IPS DF 4.7 (cell line): ENCODE measurements at regions not wholly inside any gene's neighbourhood (a gene's known extent, or its start where the extent isn't known, plus 50 kb on each side); places are given as distances from the start of the nearest gene placed in this dataset.
"Not testable (repeated sequence)": the region's sequence is repeated elsewhere in the genome, so short reads cannot be mapped to it uniquely, and the experiment has no call there.

Experiments
- DNase-seq: peaks from one replicate; pipeline ENCODE4 v3.0.0-alpha.2; 2013; ENCODE audit warnings: low spot score; ENCODE audit errors: extremely low read depth

DNA sequence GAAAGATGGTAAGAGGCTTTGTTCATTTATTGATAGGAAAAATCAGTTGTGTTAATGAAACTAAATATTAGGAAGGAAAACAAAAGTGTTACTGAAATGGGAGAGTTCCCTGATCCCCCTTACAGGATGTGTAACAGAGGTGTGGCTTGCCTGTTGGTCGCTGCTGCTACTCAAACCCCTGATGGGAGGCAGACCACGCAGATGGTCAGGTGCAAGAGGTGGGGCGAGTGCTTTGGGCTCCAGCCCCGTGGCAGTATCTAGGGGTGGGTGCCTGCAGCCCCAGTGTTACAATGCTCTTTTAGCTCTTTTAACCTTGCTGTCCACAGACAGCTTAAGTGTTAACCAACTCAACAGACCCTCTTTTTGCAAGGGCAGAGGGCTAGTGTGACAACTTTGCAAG is 319.6 kb upstream of the DCN start:
- no peak for DNase-seq

DNA sequence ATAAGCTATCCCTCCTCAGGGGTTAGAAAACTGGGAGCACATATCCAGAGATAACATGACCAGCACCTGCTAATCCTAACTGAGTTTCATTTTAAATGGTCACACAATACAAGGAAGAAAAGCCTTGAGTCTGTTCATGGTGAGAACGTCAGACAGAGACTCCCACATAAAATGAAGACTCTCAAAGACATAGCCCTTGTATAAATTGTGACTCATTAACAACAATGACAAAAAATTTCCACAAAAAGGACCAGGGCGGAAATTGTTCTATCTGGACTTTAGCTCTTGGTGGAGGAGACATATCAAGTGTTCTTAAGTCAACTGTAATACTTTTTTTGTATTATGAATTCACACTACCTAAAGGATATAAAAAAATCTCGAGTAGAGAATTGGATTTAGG is 313.7 kb upstream of the DCN start:
- no peak for DNase-seq

DNA sequence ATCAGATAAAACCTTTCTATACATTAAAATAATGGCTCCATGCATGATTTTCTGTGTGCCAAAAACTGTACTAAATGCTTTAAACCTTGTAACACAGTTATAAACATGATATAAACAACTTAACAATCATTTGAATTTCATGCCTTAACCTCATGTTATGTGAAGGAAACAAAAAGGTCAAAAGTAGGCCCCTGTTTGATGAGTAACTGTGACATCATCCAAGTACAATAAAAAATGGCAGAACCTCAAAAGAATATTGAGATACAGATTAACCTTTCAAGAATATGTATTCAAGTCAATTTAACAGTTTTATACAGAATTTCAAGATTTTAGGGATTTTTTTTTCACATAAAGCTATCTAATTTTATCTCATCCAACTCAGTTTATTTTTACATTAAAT is 310.7 kb upstream of the DCN start:
- DNase-seq, result no peak

DNA sequence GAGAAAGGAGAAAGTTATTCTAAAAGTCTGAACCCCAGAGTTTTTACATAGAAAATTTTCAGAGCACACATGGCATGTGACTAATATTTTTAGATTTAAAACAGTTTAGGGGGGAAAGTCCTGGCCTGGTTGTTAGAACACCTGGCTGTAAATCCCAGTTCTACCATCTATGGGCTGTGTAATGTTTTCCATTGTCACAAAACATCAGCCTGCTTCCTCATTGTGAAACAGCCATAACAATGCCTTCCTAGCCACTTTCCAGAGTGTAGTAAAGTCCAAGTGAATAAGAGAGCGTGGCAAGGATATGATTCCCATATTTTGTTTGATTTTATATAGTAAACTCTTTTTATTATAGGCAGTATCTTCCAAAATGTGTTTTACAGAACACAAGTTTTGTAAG is 310.0 kb upstream of the DCN start:
- no peak for DNase-seq

DNA sequence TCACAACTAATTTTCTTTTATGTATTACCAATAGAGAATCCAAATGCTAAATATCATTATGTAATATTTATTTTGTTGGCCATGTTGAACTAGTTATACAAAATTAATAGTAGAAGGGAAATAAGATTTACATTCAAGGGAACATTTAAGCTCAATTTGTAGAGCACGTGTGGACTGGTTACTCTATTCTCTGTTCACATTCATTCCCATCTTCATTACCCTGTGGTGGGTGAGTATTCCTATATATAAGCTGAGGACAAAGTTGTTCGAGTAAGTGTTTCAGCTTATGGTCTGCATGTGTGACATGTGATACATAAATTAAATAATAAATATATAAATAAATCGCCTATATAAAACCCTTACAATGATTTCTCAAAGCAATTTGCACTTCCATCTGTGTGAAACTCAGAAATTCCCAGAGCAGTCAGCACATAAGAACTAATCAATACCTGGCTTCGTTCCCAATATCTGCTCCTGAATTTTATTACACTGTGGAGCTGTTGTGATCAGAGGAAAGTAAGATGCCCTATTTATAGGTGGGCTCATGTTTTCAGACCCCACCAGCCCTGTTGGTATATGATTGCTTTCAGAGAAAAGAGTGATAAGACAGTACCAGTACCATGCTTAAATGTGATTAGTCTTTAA is 308.2 kb upstream of the DCN start:
- no peak for DNase-seq

DNA sequence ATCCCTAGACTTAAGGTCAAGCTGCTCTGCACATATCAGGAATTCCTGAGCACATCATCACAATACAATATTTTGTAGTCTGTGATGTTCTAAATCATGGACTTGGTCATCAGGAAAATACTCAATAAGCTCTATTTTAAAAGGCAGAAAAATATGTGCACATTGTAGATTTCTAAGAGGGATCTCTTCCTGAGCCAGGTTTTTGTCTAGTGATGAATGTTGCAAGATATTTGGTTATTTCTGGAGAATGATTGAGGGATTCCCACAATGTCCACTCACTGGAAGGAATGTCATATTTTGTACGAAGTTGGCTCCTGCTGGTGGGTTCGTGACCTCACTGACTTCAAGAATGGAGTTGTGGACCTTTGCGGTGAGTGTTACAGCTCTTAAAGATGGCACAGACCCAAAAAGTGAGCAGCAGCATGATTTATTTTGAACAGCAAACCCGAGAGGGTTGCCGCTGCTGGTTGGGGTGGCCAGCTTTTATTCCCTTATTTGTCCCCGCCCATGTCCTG is 300.9 kb upstream of the DCN start:
- DNase-seq, result no peak

DNA sequence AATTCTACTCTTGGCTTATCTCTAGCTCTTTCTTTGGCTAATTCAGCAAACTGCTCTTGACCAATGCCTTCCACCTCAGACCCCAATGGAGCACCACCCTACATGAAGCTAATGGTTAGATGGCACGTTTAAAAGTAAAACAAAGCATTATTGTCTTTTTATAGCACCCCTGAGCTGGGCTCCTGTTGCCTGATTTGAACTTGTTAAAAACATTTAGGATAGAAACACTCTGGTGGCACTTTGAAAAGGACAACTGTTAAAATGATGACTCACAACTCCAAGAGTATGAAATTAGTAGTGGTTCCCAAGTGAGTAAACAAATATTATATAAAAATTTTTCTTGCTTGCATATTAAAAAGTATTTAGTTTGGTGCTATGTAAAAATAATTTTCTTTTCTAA is 299.6 kb upstream of the DCN start:
- no peak for DNase-seq

DNA sequence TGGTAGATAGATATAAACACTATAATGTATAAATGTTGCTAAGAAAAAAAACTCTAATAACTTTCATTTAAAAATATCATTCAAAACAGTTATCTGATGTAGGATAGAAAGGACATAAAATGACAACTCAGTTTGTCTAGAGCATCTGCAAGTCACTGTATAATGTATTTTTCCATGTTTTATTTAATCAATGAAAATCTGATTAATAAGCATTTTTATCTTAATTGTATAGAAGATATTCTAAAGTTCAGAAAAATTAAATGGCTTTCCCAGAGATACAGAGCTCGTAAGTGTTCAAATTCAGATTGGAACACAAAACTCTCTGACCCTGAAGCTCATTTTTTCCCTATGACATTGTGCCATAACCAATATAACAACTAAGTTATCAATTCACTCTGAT is 295.9 kb upstream of the DCN start:
- no peak for DNase-seq

DNA sequence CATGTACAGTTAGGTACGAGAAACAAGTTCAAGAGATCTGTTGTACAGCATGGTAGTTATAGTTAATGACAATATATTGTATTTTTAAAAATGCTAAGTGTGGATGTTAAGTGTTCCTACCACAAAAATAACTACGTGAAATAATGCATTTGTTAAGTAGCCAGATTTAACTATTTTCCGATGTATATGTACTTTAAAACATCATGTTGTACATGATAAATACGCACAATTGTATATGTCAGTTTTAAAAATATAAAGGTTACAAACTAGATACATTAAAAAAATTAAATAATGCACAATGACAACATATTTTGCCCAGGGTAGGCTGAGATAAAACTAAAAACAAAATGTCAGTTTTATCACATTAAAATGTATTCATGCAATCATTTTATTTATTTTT is 285.1 kb upstream of the DCN start:
- no peak for DNase-seq

DNA sequence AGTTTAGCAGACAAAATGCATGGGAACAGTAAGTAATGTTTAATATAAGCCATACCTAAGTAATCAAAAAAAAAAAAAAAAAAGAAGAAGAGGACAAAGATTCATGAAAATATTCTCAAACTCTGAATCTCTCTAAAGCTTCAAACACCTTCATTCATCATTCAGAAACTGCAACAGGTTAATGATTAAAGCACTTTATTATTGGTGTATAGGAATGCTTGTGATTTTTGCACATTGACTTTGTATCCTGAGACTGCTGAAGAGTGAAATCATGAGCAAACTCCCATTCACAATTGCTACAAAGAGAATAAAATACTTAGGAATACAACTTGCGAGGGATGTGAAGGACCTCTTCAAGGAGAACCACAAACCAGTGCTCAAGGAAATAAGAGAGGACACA is 278.4 kb upstream of the DCN start:
- DNase-seq, result no peak

DNA sequence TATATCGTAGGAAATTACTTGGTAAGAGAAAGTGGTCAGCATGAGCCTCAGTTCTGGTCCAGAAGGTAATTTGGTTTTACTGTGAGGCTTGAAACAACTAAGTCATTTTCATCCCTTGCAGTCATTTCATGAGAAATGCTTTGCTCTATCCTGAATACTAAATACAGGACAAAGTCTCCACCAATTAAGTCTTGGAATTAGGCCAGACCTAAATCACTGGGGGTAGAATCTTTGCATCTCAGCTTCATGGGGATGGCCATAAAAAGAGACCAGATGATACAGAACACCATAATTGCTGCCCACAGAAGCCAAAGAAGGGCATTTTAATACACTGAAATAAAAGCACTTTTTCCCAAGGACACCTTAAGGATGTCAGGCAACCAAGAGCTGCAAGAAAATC is 277.9 kb upstream of the DCN start:
- no peak for DNase-seq

DNA sequence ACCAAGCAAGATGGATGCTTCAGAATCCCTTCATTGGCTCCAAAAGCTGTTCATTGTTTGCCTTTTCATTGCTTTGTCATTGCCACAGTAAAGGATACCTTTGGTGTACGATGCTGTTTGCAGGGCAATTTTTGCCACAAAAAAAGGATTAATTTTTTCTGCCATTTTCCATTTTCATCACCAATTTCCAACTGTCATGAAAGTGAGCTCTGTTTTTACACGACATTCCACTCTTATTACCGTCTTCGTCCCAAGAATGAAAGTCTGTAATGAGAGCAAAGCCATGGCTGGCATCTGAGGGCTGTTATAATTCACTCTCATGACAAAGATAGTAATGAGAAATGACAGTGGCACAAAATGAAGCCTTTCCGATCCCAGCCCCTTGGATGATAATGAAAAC is 272.7 kb upstream of the DCN start:
- no peak for DNase-seq

DNA sequence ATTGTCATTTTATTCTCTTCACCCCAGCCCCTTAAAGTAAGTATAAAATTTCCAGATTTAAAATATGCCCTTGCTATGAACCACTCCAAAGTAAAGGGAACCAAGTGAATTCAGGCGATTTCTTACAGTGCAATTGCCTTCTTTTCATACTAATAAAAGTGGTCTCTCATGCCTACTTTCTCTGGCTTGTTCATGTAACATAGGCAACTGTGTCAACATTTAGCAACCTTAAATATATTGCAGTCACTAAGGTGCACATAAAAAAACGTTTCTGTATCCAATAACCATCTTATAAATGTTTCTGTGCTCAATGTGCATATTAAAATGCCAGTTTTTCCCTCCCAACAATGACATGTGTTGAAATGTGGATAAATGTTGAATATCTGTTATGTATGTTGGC is 271.6 kb upstream of the DCN start:
- no peak for DNase-seq

DNA sequence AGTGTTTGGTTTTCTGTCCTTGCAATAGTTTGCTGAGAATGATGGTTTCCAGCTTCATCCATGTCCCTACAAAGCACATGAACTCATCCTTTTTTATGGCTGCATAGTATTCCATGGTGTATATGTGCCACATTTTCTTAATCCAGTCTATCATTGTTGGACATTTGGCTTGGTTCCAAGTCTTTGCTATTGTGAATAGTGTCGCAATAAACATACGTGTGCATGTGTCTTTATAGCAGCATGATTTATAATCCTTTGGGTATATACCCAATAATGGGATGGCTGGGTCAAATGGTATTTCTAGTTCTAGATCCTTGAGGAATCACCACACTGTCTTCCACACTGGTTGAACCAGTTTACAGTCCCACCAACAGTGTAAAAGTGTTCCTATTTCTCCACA is 269.8 kb upstream of the DCN start:
- not testable (repeated sequence) for DNase-seq

DNA sequence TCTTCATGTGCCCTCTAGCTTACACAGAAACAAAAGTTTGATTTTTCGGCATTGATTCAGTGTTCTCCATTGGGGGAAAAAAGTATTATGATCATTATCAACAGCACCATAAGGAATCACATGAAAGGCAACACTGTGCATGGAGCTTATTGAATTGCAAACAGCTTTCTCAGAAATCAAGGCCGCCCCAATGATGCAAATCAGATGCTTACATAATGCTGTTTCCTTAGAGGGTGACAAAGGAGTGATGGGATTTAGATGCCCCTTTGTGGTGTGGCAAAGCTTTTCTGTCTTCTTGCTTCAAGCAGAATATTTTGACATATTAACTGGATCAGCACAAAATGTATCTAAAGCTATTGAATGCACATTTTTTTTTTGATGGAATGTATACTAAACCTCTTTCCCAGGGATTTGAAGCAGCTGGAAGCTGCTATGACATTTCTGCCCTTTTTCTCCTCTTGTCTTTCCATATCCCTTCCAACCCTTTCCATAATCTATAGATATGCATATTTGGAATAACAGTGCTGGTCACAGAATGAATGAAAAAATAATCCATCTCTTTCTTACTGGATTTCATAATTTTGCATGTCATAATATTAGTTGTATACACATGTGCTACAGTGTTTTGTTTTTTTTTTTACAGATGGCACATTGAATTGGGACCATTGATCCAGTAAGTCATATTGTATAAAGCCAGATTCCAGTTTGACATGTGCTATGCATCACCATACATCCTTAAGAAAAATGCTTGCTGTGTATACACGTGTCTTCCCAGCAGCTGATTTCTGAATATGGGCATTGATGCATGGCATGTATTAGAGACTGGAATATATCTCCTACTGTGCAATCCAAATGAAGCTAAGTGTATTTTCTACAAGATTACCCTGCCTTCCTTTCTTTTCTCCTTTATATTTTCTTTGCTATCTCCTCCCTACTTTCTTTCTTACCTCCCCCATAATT is 259.7 kb upstream of the DCN start:
- no peak for DNase-seq

DNA sequence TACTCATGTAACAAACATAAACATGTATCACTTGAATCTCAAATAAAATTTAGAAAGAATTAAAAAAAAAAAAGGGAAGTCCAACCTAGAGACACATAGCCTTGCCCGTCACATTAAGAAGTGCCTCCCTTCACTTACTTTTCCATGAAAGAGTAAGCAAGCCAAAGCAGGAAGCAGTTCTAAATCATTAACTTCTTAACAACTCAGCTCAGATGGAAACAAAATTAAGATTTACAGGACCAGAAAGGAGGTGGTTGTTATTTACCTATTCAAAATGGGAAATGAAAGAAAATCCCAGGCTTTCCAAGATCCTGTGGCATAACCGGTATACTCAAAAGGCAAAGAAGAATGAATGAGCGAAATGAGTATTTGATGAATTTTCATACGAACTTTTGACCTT is 258.6 kb upstream of the DCN start:
- no peak for DNase-seq

DNA sequence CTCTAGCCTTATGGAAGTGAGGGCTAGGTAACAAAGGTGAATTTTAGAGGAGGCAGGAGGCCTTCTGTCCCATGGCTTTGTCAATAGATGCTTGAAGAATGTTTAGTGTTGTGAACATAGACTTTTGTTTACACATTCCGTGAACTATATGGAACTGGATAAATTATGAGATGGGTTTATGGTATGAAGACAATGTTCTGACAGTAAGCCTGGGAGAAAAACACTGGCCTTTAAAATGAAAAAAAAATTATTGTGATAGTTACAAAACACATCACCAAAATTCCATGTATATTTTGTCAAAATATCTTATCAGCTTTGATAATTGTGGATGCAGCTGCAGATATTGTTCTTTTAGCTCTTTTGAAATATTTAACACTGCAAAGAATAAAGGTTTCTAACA is 251.5 kb upstream of the DCN start:
- DNase-seq, result no peak

DNA sequence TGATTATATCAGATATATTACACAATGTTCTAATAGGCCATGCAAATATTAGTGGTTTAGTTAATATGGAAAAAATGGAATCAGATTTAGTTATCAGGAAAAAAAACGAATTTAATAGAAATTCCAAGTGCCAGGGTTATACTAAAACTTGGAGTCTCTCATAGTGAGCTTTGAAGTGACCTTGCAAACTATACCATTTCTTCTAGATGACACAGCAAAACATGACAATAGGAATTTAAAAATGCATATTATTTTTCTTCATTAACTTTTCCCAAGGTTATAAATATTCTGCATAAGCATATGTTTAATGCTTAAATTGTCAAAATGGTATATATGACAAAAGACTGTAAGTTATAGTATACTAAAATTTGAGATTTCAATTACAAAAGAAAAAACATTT is 250.1 kb upstream of the DCN start:
- no peak for DNase-seq

DNA sequence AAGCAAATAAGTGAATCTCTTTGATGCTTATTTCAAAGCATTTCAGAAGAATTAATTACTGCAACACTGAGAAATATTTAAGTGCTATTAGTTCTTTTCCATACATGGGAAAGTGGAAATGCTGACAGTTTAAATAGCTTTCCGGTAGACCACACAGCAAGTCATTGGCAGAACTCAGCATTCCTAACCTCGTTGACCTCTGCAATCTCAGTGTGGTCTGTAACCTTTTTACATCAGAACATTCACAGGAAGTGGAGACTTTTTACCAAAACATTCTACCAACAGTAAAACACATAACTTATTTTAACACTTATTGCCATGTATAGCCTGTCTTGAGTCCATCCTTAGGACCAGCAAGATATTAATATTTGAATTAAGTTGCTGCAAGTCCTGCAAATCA is 249.5 kb upstream of the DCN start:
- no peak for DNase-seq

DNA sequence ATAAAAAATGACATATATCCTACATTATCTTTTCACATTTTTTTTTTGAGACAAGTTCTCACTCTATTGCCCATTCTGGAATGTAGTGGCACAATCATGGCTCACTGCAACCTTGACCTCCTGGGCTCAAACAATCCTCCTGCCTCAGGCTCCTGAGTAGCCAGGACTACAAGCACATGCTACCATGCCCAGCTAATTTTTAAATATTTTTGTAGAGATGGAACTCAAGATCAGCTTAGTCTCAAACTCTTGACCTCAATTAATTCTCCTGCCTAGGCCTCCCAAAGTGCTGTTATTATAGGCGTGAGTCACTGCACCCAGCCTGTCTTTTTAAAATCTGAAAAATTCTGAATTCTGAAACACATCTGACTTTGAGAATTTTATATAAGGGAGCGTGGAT is 241.9 kb upstream of the DCN start:
- DNase-seq, result no peak

DNA sequence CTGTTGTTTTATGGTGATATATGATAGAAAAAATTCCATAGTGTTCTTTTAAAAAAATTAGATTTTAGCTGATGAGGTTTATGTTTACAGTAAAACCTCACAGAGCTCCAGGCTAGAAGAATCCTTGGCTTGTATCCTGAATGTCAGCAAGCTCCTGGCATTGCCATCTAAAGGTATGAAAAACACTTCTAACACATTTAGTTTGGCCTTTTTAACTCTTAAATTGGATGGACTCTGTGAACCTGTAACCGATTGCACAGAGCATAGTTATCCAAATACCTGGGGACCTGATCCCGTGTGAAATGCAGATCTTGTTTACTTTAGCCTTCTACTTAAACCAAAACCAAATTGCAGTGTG is 241.1 kb upstream of the DCN start:
- no peak for DNase-seq

DNA sequence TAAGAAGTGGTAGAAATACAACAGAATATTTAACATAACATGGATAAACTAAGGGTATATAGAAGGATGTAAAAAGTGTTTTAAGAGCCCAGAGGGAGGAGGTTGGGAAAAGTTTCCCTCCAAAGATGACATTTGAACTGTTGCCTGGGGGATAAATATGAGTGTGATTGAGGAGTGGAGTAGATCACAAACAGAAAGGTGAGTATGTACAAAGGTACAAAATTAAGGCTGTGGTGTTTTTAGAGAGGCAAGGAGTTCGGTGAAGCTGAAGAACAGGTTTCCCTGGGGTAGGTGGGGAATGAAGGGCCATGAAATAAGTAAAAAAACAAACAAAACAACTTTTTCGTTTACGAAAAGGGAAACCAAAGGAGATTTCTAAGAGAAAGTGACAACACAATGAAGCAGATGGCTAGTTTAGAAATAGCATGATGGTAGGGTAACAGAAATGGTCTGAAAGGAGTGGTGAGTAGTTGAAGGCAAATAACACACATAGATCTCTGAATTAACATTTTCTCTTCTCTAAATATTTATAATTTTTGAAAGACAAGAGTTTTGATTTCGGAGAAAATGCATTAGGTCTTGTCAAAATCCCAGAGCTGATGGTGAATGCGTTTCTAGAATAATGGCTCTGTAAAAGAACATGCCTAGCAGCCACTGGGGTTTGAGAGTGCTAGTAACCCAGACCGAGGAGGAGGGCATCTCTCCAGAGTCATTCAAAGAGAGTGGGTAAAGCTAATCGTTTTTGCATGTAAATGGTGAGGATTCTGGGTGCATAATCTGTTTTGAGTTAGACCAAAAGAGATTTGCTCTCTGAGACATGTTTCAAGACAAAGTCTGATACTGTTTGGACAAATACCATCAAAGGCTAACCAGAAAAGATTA is 240.4 kb upstream of the DCN start:
- DNase-seq, result no peak
